Ovary (tissue), 7 donors: ENCODE measurements at regions not wholly inside any gene's neighbourhood (a gene's known extent, or its start where the extent isn't known, plus 50 kb on each side); places are given as distances from the start of the nearest gene placed in this dataset.

Source experiments
- DNase-seq, 5 donors: peaks; one replicate each; pipeline ENCODE4 v3.0.0-alpha.2; 2019 to 2020
- H3K27ac ChIP-seq, 2 donors: fragments of 200-600 bp; one replicate each; pipeline versions ENCODE4 v1.5.1 to v1.8.0; 2019 to 2022
- H3K27me3 ChIP-seq: fragments of 200-600 bp; one replicate; pipeline ENCODE4 v1.8.0; 2022
- H3K36me3 ChIP-seq: fragments of 200-600 bp; sonication (generic); one replicate; pipeline ENCODE4 v1.5.1; 2019
- H3K4me1 ChIP-seq: one replicate; pipeline ENCODE4 v1.8.1; 2013; ENCODE audit warnings: mild to moderate bottlenecking, moderate library complexity; ENCODE audit not compliant: insufficient read depth
- H3K4me3 ChIP-seq: fragments of 200-600 bp; sonication (generic); one replicate; pipeline ENCODE4 v1.5.1; 2017
- H3K9me3 ChIP-seq, 2 donors: fragments of 200-600 bp in 1 of 2; sonication (generic) in 1 of 2; one replicate each; pipeline versions ENCODE4 v1.5.1 to v1.8.1; 2013 to 2019; ENCODE audit warnings: mild to moderate bottlenecking in 1 of 2, moderate library complexity in 1 of 2
- CTCF ChIP-seq, 3 donors: fragments of 450-650 bp in 2 of 3; fragments of 200-600 bp in 1 of 3; IDR thresholded peaks; one replicate each; pipeline versions ENCODE4 v1.5.1 to v1.8.0; 2016 to 2022; ENCODE audit warnings: antibody characterized with exemption in 3 of 3, mild to moderate bottlenecking in 1 of 3
- EP300 ChIP-seq: sonication (generic); formaldehyde crosslinking; IDR thresholded peaks from one replicate; pipeline ENCODE4 v1.6.1; 2017; ENCODE audit warnings: antibody characterized with exemption
- POLR2A ChIP-seq: fragments of 450-650 bp; IDR thresholded peaks from one replicate; pipeline ENCODE4 v1.6.1; 2017; ENCODE audit warnings: antibody characterized with exemption, mild to moderate bottlenecking, moderate library complexity
- WGBS, 3 donors: extraction: QIAGEN DNeasy Blood & Tissue Kit in 1 of 3; methylation state at CpG; one replicate each; pipeline versions ENCODE4 v1.1.5 to v1.1.7; 2013 to 2017; 5-methylcytosine and 5-hydroxymethylcytosine counted together
- intact Hi-C, 4 donors: fragments of 100-400 bp; cut with DNase I; formaldehyde crosslinking; loops; one replicate each; pipeline versions ENCODE4 v1.11.0 to v1.15.1; 2022 to 2023
- donor health status: DM: no; HTN: no; CAD: no; lungs with moderate emphysema.
- donor health status: DM: no; HTN: no; CAD: no.
- donor health status: Bipolar disorder and iron deficiency.
- donor health status: DM: no; HTN: no; CAD: no.
- donor health status: DM: yes; HTN: yes; CAD: no.

DNA sequence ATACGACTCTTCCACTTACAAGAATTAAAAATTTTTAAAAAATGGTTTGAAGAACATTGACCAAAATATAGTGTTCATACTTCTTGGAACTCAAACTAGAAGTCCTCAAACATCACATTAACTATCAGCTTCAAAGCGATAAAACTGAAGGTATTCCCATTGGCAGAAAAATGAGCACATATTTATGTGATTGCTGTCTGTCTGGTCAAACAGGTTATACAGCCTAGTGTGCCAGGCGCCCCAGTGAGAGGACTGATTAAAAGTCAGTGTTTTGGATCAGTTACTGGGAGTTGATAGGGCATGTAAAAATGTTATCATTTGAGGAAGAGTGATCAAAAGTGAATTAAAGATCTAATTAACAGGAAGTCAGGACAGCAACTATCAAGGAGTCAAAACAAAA, 738.8 kb downstream of the HDGFL1 start:
- no peaks in the 10 kb centered on the region for H3K27me3 ChIP-seq
- H3K36me3 ChIP-seq, result no peaks in the 10 kb centered on the region
- no peaks in the 10 kb centered on the region for H3K4me1 ChIP-seq
- 58 to 64% (median 61%) methylated on average over 3 of the region's 3 CpGs for WGBS, 3 donors
- H3K27ac ChIP-seq, result no peak overlapping the region
- TF ChIP-seq EP300 (no peak), POLR2A (no peak), CTCF (IDR thresholded peaks at IDR 0.05) (no peak)
- no peak for DNase-seq
- H3K4me3 ChIP-seq, result no peak overlapping the region
- H3K9me3 ChIP-seq, result no peaks in the 10 kb centered on the region
- intact Hi-C loops, result no loop called here

- Histone ChIP-seq H3K36me3 (no peaks in the 10 kb centered on the region), H3K4me1 (no peaks in the 10 kb centered on the region), H3K9me3 (no peaks in the 10 kb centered on the region), H3K27me3 (no peaks in the 10 kb centered on the region), H3K27ac (no peak overlapping the region), H3K4me3 (no peak overlapping the region)
- 29 to 56% (median 55%) methylated on average over 2 of the region's 2 CpGs for WGBS, 3 donors
- intact Hi-C loops, result no loop called here
- DNase-seq, result no peak
- TF ChIP-seq EP300, result no peak
- TF ChIP-seq CTCF (IDR thresholded peaks at IDR 0.05), result no peak
- no peak for TF ChIP-seq POLR2A
Measured at GRCh38 chr6:23311211-23311610, 741.8 kb downstream of the HDGFL1 start.

DNA sequence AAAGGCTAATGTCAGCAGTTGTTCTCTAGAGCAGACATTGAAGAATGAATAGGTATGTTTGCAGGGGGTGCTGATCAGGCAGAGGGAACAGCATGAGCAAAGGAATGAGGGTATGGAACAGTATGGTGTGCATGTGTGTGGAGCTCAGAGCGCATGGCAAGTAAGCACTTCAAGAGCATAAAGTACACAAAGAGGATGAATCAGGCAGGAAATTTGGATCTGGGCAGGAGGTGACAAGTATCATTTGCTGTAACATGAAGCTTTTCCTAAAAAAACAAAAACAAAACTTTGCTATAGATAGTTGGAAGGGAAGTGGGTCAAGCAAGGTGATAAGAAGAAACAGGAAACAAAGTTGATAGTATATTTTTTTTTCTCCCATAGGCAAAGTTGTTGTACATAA, 746.8 kb downstream of the HDGFL1 start:
- H3K27ac ChIP-seq, result no peak overlapping the region
- no peaks in the 10 kb centered on the region for H3K27me3 ChIP-seq
- TF ChIP-seq POLR2A (no peak), CTCF (IDR thresholded peaks at IDR 0.05) (no peak), EP300 (no peak)
- DNase-seq, result no peak
- no peaks in the 10 kb centered on the region for H3K4me1 ChIP-seq
- no peaks in the 10 kb centered on the region for H3K9me3 ChIP-seq
- H3K36me3 ChIP-seq, result no peaks in the 10 kb centered on the region
- no peak overlapping the region for H3K4me3 ChIP-seq
- 87 to 95% (median 94%) methylated on average over 1 of the region's 1 CpG for WGBS, 3 donors
- intact Hi-C loops, result no loop called here

- H3K27ac ChIP-seq, result no peak overlapping the region
- no peaks in the 10 kb centered on the region for H3K9me3 ChIP-seq
- no peak for DNase-seq
- H3K4me1 ChIP-seq, result no peaks in the 10 kb centered on the region
- intact Hi-C loops, result no loop called here
- no peaks in the 10 kb centered on the region for H3K27me3 ChIP-seq
- no peaks in the 10 kb centered on the region for H3K36me3 ChIP-seq
- 58 to 90% (median 71%) methylated on average over 1 of the region's 1 CpG for WGBS, 3 donors
- TF ChIP-seq EP300 (no peak), POLR2A (no peak), CTCF (IDR thresholded peaks at IDR 0.05) (no peak)
- H3K4me3 ChIP-seq, result no peak overlapping the region
Measured at GRCh38 chr6:23316931-23317330, 747.6 kb downstream of the HDGFL1 start.

GRCh38 chr6:23319582-23319981, 750.2 kb downstream of the HDGFL1 start:
- WGBS, 3 donors, result 90 to 94% (median 93%) methylated on average over 3 of the region's 3 CpGs
- no peak for DNase-seq
- Histone ChIP-seq H3K9me3 (no peaks in the 10 kb centered on the region), H3K36me3 (no peaks in the 10 kb centered on the region), H3K4me1 (no peaks in the 10 kb centered on the region), H3K4me3 (no peak overlapping the region), H3K27ac (no peak overlapping the region), H3K27me3 (no peaks in the 10 kb centered on the region)
- intact Hi-C loops, result no loop called here
- no peak for TF ChIP-seq POLR2A
- no peak for TF ChIP-seq EP300
- TF ChIP-seq CTCF (IDR thresholded peaks at IDR 0.05), result no peak
